ENCODE measurements at regions not wholly inside any gene's neighbourhood (a gene's known extent, or its start where the extent isn't known, plus 50 kb on each side); places are given as distances from the start of the nearest gene placed in this dataset.
"Not testable (repeated sequence)": the region's sequence is repeated elsewhere in the genome, so short reads cannot be mapped to it uniquely, and the experiment has no call there.

DNA sequence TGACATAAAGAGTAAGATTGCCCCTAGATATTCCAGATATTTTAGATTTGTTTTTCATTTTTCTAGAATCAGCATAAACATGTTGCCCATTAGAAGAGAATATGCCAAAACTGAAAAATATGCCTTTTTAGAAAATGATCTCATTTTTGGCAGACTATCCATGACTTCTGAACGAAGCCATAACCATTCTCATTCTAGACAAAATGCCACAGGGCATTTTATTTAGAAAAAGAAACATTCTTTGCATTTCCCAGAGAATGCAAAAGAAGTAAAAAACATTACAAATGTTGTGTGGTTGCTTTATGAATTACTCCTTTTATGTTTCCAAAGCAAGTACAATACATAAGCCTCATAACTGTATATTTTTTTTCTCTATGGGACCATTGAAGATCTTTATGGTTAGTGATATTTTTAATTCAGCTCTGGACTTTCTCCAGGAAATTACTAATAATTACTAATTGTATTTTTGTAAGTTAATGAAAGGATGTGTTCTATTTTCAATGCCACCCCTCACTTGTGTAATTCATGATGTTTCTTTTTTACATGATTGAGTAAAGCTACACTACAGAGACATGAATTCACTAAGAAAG, 109.6 kb upstream of the SEM1 start:
- BruUV-seq (replicated peaks): no TSS peak
- Histone ChIP-seq H3K4me3 (ENCODE audit: low read depth, low read length, poor library complexity, severe bottlenecking) (no peak overlapping the region), H3K27me3 (replicated peaks; ENCODE audit: insufficient read depth, low read depth, low read length, poor library complexity) (no peaks in the 10 kb centered on the region), H3K36me3 (ENCODE audit: insufficient read depth, low read length, poor library complexity, severe bottlenecking) (no peaks in the 10 kb centered on the region), H3K27ac (ENCODE audit: low read depth, low read length, poor library complexity, severe bottlenecking) (no peak overlapping the region), H3K4me1 (ENCODE audit: insufficient read depth, low read length, poor library complexity, severe bottlenecking) (peaks cover 20% of the 10 kb centered on the region), H3K9me3 (ENCODE audit: low read depth, low read length, poor library complexity, severe bottlenecking) (no peaks in the 10 kb centered on the region)
- intact Hi-C loops (cut with micrococcal nuclease; ENCODE audit: unreplicated experiment): loop anchor here (5.0 kb wide), 1 partner anchor 188 kb away; the partner anchor contains the start of gene DLX6
- CTCF ChIA-PET: no interaction called here
- DNase-seq (ENCODE audit: low spot score): no peak
- POLR2A ChIA-PET (ENCODE audit: low non-redundant PET): no interaction called here
- TF ChIP-seq, protein P1, sequence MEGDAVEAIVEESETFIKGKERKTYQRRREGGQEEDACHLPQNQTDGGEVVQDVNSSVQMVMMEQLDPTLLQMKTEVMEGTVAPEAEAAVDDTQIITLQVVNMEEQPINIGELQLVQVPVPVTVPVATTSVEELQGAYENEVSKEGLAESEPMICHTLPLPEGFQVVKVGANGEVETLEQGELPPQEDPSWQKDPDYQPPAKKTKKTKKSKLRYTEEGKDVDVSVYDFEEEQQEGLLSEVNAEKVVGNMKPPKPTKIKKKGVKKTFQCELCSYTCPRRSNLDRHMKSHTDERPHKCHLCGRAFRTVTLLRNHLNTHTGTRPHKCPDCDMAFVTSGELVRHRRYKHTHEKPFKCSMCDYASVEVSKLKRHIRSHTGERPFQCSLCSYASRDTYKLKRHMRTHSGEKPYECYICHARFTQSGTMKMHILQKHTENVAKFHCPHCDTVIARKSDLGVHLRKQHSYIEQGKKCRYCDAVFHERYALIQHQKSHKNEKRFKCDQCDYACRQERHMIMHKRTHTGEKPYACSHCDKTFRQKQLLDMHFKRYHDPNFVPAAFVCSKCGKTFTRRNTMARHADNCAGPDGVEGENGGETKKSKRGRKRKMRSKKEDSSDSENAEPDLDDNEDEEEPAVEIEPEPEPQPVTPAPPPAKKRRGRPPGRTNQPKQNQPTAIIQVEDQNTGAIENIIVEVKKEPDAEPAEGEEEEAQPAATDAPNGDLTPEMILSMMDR (conservative IDR thresholded peaks at IDR 0.05; ENCODE audit: low read depth, low read length): no peak
- no peak for TF ChIP-seq EZH2 (IDR thresholded peaks at IDR 0.05; ENCODE audit: borderline replicate concordance, low read depth, low read length, poor library complexity, severe bottlenecking)

GRCh38 chr7:96821131-96821530, 111.5 kb upstream of the SEM1 start:
- H3K4me3 ChIP-seq (ENCODE audit: low read depth, low read length, poor library complexity, severe bottlenecking); H3K27ac ChIP-seq (ENCODE audit: low read depth, low read length, poor library complexity, severe bottlenecking); H3K36me3 ChIP-seq (ENCODE audit: insufficient read depth, low read length, poor library complexity, severe bottlenecking); POLR2A ChIA-PET (ENCODE audit: low non-redundant PET); CTCF ChIA-PET; intact Hi-C loops (cut with micrococcal nuclease; ENCODE audit: unreplicated experiment); BruUV-seq (replicated peaks); H3K9me3 ChIP-seq (ENCODE audit: low read depth, low read length, poor library complexity, severe bottlenecking); DNase-seq (ENCODE audit: low spot score); H3K27me3 ChIP-seq (replicated peaks; ENCODE audit: insufficient read depth, low read depth, low read length, poor library complexity): not testable (repeated sequence)
- peaks cover 20% of the 10 kb centered on the region for H3K4me1 ChIP-seq (ENCODE audit: insufficient read depth, low read length, poor library complexity, severe bottlenecking)

DNA sequence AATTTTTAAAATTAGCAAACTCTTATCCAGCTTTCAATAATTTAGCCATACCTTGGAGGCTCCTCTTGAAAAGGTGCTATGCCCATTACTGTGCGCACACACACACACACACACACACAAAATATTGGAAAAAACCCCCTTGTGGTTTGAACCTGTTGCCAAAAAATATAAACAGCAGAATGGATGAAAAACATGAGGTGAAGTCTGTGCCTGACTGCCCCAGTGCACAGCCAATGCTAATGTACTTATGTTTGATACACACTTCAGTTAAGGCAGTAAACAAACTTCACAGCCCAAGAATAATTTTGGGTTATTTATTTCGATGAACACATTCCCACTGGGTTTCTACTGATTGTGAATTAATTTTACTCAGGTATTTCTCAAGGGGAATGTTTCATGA, 113.2 kb upstream of the SEM1 start:
- ChIA-PET CTCF (no interaction called here), POLR2A (ENCODE audit: low non-redundant PET) (no interaction called here)
- no peak for DNase-seq (ENCODE audit: low spot score)
- intact Hi-C loops (cut with micrococcal nuclease; ENCODE audit: unreplicated experiment): no loop called here
- Histone ChIP-seq H3K27ac (ENCODE audit: low read depth, low read length, poor library complexity, severe bottlenecking) (peak overlapping the region; percentile 31), H3K4me3 (ENCODE audit: low read depth, low read length, poor library complexity, severe bottlenecking) (peak overlapping the region; percentile 4), H3K9me3 (ENCODE audit: low read depth, low read length, poor library complexity, severe bottlenecking) (no peaks in the 10 kb centered on the region), H3K36me3 (ENCODE audit: insufficient read depth, low read length, poor library complexity, severe bottlenecking) (no peaks in the 10 kb centered on the region), H3K4me1 (ENCODE audit: insufficient read depth, low read length, poor library complexity, severe bottlenecking) (peaks cover 13% of the 10 kb centered on the region), H3K27me3 (replicated peaks; ENCODE audit: insufficient read depth, low read depth, low read length, poor library complexity) (no peaks in the 10 kb centered on the region)
- TF ChIP-seq EZH2 (IDR thresholded peaks at IDR 0.05; ENCODE audit: borderline replicate concordance, low read depth, low read length, poor library complexity, severe bottlenecking): no peak
- TF ChIP-seq, protein P1 (conservative IDR thresholded peaks at IDR 0.05; ENCODE audit: low read depth, low read length): no peak
- no TSS peak for BruUV-seq (replicated peaks)

DNA sequence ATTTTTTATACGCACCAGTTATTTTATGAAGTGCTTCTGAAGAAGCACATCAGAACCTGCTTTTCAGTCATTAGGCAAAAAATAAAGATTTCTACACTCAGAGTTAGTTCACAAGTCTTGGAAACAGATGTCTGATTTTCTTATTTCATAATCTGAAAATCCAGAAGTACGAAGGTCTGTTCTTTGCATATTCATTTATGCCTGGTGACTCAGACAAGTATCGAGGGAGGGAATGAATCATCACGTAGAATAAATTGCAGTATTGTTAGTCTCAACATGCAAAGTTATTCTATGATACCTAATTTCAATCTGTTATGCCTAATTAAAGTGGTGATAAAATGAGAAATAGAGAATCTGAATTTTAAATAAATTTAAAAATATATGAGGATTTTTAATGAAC, 113.6 kb upstream of the SEM1 start:
- H3K27me3 ChIP-seq (replicated peaks; ENCODE audit: insufficient read depth, low read depth, low read length, poor library complexity): no peaks in the 10 kb centered on the region
- H3K36me3 ChIP-seq (ENCODE audit: insufficient read depth, low read length, poor library complexity, severe bottlenecking): no peaks in the 10 kb centered on the region
- peak overlapping the region; percentile 31 for H3K27ac ChIP-seq (ENCODE audit: low read depth, low read length, poor library complexity, severe bottlenecking)
- no peak for TF ChIP-seq EZH2 (IDR thresholded peaks at IDR 0.05; ENCODE audit: borderline replicate concordance, low read depth, low read length, poor library complexity, severe bottlenecking)
- TF ChIP-seq, protein P1 (conservative IDR thresholded peaks at IDR 0.05; ENCODE audit: low read depth, low read length): no peak
- BruUV-seq (replicated peaks): no TSS peak
- intact Hi-C loops (cut with micrococcal nuclease; ENCODE audit: unreplicated experiment): no loop called here
- H3K9me3 ChIP-seq (ENCODE audit: low read depth, low read length, poor library complexity, severe bottlenecking): no peaks in the 10 kb centered on the region
- peaks cover 13% of the 10 kb centered on the region for H3K4me1 ChIP-seq (ENCODE audit: insufficient read depth, low read length, poor library complexity, severe bottlenecking)
- ChIA-PET POLR2A (ENCODE audit: low non-redundant PET) (no interaction called here), CTCF (no interaction called here)
- peak overlapping the region; percentile 4 for H3K4me3 ChIP-seq (ENCODE audit: low read depth, low read length, poor library complexity, severe bottlenecking)
- peak; percentile 77 for DNase-seq (ENCODE audit: low spot score)
